Central memory CD8-positive, alpha-beta T cell (primary cell): ENCODE measurements at regions not wholly inside any gene's neighbourhood (a gene's known extent, or its start where the extent isn't known, plus 50 kb on each side); places are given as distances from the start of the nearest gene placed in this dataset.

ENCODE experiments used
- ATAC-seq: fragments of 150-1000 bp; cut with Tn5 transposase; replicated peaks from 2 replicates; pipeline ENCODE4 v1.10.0; 2022; ENCODE audit warnings: mild to moderate bottlenecking, moderate FRiP score, moderate number of reproducible peaks; ENCODE audit not compliant: poor library complexity, severe bottlenecking; ENCODE audit errors: extremely low read depth
- DNase-seq, 2 donors: peaks; one replicate each; pipeline ENCODE4 v3.0.0; 2021; ENCODE audit warnings: low spot score in 2 of 2
- H3K27ac Mint-ChIP-seq: one replicate; pipeline ENCODE4 v1.8.0; 2022; ENCODE audit warnings: low read depth, mild to moderate bottlenecking, moderate library complexity, mixed read lengths
- H3K27me3 Mint-ChIP-seq: one replicate; pipeline ENCODE4 v1.8.0; 2022; ENCODE audit warnings: mixed read lengths
- H3K36me3 Mint-ChIP-seq: one replicate; pipeline ENCODE4 v1.8.0; 2022; ENCODE audit warnings: mild to moderate bottlenecking, moderate library complexity, mixed read lengths; ENCODE audit not compliant: insufficient read depth
- H3K4me1 Mint-ChIP-seq: one replicate; pipeline ENCODE4 v1.8.0; 2022; ENCODE audit warnings: mixed read lengths
- H3K4me3 Mint-ChIP-seq: one replicate; pipeline ENCODE4 v1.8.0; 2022; ENCODE audit warnings: mild to moderate bottlenecking, moderate library complexity, mixed read lengths
- H3K9me3 Mint-ChIP-seq: one replicate; pipeline ENCODE4 v1.8.0; 2022; ENCODE audit warnings: mixed read lengths

DNA sequence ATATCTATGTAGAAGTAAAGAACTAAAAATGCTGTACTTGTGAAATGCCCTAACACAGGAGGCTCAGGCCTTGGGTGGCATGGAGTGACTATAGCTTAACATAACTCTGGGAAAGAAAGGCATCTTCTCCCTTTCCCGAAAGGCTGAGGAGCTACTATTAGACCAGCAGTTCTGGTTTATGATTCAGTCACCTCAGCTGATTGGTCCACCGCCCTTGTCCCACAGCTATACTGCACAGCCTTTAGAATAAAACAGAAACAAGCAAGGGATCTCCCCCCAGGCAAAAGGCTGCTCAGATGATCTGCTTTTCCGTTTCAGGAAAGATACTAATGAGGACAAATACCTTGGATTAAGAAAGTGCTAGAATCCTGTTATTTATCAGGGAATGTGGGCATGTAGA is 171.3 kb downstream of the SNCA start:
- H3K9me3 Mint-ChIP-seq = peaks cover 5% of the 10 kb centered on the region
- no peak overlapping the region for H3K27ac Mint-ChIP-seq
- no peaks in the 10 kb centered on the region for H3K4me1 Mint-ChIP-seq
- no peak overlapping the region for H3K4me3 Mint-ChIP-seq
- ATAC-seq (no peak), DNase-seq (no peak)
- peaks cover 22% of the 10 kb centered on the region for H3K27me3 Mint-ChIP-seq
- no peaks in the 10 kb centered on the region for H3K36me3 Mint-ChIP-seq

GRCh38 chr4:89664521-89664920 is 172.4 kb downstream of the SNCA start:
- H3K36me3 Mint-ChIP-seq = no peaks in the 10 kb centered on the region
- ATAC-seq (no peak), DNase-seq (no peak)
- no peaks in the 10 kb centered on the region for H3K4me1 Mint-ChIP-seq
- no peaks in the 10 kb centered on the region for H3K9me3 Mint-ChIP-seq
- peaks cover 17% of the 10 kb centered on the region for H3K27me3 Mint-ChIP-seq
- H3K4me3 Mint-ChIP-seq = no peak overlapping the region
- H3K27ac Mint-ChIP-seq = no peak overlapping the region

GRCh38 chr4:89661173-89661899 is 175.6 kb downstream of the SNCA start:
- no peaks in the 10 kb centered on the region for H3K4me1 Mint-ChIP-seq
- no peak for DNase-seq
- H3K4me3 Mint-ChIP-seq = no peak overlapping the region

DNA sequence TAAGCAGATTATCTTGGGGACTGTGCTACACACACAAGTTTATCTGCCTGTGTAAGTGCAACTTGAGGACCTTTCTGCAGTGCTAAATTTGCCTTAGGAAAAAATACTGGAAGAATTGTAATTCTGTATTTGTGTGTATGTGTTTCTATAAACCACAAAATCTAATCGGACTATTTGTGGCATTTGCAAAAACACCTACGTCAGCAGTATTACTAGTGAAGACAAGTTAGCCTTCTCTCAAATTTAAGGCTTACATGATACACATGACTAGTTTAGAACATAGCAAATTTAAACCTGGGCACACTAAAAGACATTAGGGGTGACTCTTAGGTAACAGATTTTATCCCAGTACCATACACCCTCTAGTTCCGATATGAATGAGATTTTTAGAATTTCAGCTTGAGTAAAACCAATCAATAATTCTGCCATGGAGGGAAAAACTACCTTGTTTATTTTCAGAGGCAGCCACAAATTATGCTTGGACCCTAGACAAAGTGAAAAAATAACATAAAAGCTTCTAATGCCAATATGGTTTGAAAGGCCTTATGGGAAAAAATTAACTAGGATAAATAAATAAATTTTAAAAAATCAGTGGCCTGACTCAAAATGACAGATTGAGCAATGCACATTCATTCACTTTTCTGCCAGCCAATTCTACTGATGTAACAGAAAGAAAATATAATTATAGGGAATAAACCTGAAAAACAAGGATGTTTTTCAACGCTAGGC is 176.4 kb downstream of the SNCA start:
- H3K27ac Mint-ChIP-seq = no peak overlapping the region
- H3K36me3 Mint-ChIP-seq = no peaks in the 10 kb centered on the region
- no peak overlapping the region for H3K4me3 Mint-ChIP-seq
- no peak for ATAC-seq
- no peak for DNase-seq
- no peaks in the 10 kb centered on the region for H3K4me1 Mint-ChIP-seq
- H3K9me3 Mint-ChIP-seq = no peaks in the 10 kb centered on the region
- peaks cover 11% of the 10 kb centered on the region for H3K27me3 Mint-ChIP-seq

More at GRCh38 chr4:89661173-89661899, 175.6 kb downstream of the SNCA start:
- H3K9me3 Mint-ChIP-seq = no peaks in the 10 kb centered on the region
- ATAC-seq = no peak
- H3K27me3 Mint-ChIP-seq = peaks cover 11% of the 10 kb centered on the region
- H3K27ac Mint-ChIP-seq = no peak overlapping the region
- H3K36me3 Mint-ChIP-seq = no peaks in the 10 kb centered on the region

DNA sequence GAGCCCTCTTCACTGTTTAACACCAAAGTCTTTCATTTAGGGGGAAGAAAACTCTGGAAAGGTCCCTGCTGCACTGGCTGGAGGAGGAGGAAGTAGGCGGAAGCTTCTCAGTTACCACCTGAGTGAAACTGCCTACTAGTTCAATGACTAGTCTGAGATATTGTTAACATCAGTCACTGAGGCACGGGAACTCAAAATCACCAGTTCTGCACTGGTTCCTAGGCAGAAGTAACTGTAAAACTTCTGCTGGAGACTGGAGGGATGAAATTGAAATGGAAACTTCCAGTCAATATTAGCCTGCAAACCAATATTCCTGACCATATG is 178.3 kb downstream of the SNCA start:
- no peak for DNase-seq
- no peak overlapping the region for H3K27ac Mint-ChIP-seq
- no peaks in the 10 kb centered on the region for H3K4me1 Mint-ChIP-seq
- H3K27me3 Mint-ChIP-seq = peaks cover 20% of the 10 kb centered on the region
- no peaks in the 10 kb centered on the region for H3K9me3 Mint-ChIP-seq
- no peaks in the 10 kb centered on the region for H3K36me3 Mint-ChIP-seq
- no peak for ATAC-seq
- no peak overlapping the region for H3K4me3 Mint-ChIP-seq

- H3K27ac Mint-ChIP-seq = no peak overlapping the region
- no peak overlapping the region for H3K4me3 Mint-ChIP-seq
- no peaks in the 10 kb centered on the region for H3K4me1 Mint-ChIP-seq
- DNase-seq = no peak
- H3K36me3 Mint-ChIP-seq = no peaks in the 10 kb centered on the region
- peaks cover 20% of the 10 kb centered on the region for H3K27me3 Mint-ChIP-seq
- H3K9me3 Mint-ChIP-seq = no peaks in the 10 kb centered on the region
- ATAC-seq = no peak
Observed at GRCh38 chr4:89657931-89658700, 178.8 kb downstream of the SNCA start.

DNA sequence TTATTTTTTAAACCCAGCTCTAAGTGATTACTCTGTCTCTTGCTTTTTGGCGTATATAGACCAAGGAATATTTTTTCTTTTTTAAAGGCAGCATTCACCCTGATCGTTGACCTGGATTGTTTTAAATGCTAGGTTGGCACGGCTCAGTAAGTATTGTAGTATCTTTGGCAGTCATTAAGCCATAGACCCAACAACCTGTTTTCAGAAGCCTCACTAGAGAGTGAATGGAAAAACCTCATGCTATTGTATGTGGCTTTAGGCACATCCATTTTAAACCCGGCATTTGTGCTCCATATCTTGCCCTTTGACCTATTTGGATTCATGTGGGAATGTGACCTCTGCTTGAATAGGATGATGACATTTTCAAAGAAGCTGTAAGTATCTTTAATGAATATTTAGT is 183.9 kb downstream of the SNCA start:
- DNase-seq (no peak), ATAC-seq (no peak)
- no peak overlapping the region for H3K27ac Mint-ChIP-seq
- peaks cover 9% of the 10 kb centered on the region for H3K27me3 Mint-ChIP-seq
- no peaks in the 10 kb centered on the region for H3K9me3 Mint-ChIP-seq
- no peaks in the 10 kb centered on the region for H3K4me1 Mint-ChIP-seq
- H3K36me3 Mint-ChIP-seq = no peaks in the 10 kb centered on the region
- no peak overlapping the region for H3K4me3 Mint-ChIP-seq

- no peak overlapping the region for H3K27ac Mint-ChIP-seq
- H3K27me3 Mint-ChIP-seq = peaks cover 9% of the 10 kb centered on the region
- no peak for ATAC-seq
Observed at GRCh38 chr4:89645482-89645881, 191.5 kb downstream of the SNCA start.

GRCh38 chr4:89641367-89641687 is 195.6 kb downstream of the SNCA start:
- H3K27ac Mint-ChIP-seq = no peak overlapping the region
- no peaks in the 10 kb centered on the region for H3K4me1 Mint-ChIP-seq
- DNase-seq = no peak
- H3K27me3 Mint-ChIP-seq = peaks cover 19% of the 10 kb centered on the region
- no peak overlapping the region for H3K4me3 Mint-ChIP-seq
- ATAC-seq = no peak
- no peaks in the 10 kb centered on the region for H3K36me3 Mint-ChIP-seq
- H3K9me3 Mint-ChIP-seq = no peaks in the 10 kb centered on the region

More at GRCh38 chr4:89645482-89645881, 191.5 kb downstream of the SNCA start:
- Mint-ChIP-seq H3K4me3 (no peak overlapping the region), H3K36me3 (no peaks in the 10 kb centered on the region), H3K4me1 (no peaks in the 10 kb centered on the region), H3K9me3 (no peaks in the 10 kb centered on the region)
- no peak for DNase-seq

GRCh38 chr4:89640620-89641366 is 196.2 kb downstream of the SNCA start:
- Mint-ChIP-seq H3K4me1 (no peaks in the 10 kb centered on the region), H3K27me3 (peaks cover 19% of the 10 kb centered on the region), H3K36me3 (no peaks in the 10 kb centered on the region), H3K9me3 (no peaks in the 10 kb centered on the region), H3K27ac (no peak overlapping the region), H3K4me3 (no peak overlapping the region)
- DNase-seq = no peak
- no peak for ATAC-seq

- DNase-seq = no peak
- H3K36me3 Mint-ChIP-seq = no peaks in the 10 kb centered on the region
- peaks cover 19% of the 10 kb centered on the region for H3K27me3 Mint-ChIP-seq
- no peaks in the 10 kb centered on the region for H3K4me1 Mint-ChIP-seq
- H3K4me3 Mint-ChIP-seq = no peak overlapping the region
- no peaks in the 10 kb centered on the region for H3K9me3 Mint-ChIP-seq
- no peak for ATAC-seq
- H3K27ac Mint-ChIP-seq = no peak overlapping the region
Observed at GRCh38 chr4:89639395-89639794, 197.6 kb downstream of the SNCA start.

DNA sequence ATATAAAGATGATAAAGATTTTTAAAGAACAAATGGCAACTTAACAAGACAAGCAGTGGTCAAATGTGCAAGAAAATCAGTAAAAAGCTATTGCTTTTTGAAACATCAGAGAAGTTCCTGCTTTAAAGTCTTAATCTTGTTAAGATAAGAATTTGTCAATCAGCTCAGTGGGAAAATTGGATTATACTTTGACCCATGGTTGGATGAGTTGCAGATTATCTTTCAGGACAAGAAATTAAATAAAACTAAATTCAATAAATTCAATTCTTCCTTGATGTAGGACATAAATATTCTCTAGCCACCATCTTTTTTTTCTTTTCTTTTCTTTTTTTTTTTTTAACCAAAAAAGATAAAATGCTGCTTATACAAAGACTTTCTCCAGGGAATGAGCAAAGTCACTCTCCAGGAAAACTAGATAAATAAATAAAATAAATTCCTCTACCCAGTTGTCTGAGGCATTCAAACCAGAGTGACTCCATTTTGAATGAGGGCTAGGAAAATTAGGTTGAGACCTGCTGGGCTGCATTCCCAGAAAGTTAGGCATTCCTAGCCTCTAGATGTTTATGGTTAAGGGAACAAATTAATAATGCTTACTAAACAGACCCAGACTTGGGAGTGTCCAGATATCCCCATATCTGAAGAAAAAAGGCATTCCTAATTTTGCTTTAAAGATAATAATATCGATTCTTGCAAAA is 211.2 kb downstream of the SNCA start:
- ATAC-seq (no peak), DNase-seq (no peak)
- H3K4me3 Mint-ChIP-seq = no peak overlapping the region
- H3K36me3 Mint-ChIP-seq = no peaks in the 10 kb centered on the region
- H3K4me1 Mint-ChIP-seq = no peaks in the 10 kb centered on the region
- no peaks in the 10 kb centered on the region for H3K9me3 Mint-ChIP-seq
- no peak overlapping the region for H3K27ac Mint-ChIP-seq
- peaks cover 32% of the 10 kb centered on the region for H3K27me3 Mint-ChIP-seq
